SK-N-SH (cell line): ENCODE measurements at regions not wholly inside any gene's neighbourhood (a gene's known extent, or its start where the extent isn't known, plus 50 kb on each side); places are given as distances from the start of the nearest gene placed in this dataset.

ENCODE experiments used
- CHD2 ChIP-seq: fragments of 150-350 bp; IDR thresholded peaks from 2 replicates; pipeline ENCODE4 v1.6.1; 2018; ENCODE audit warnings: low read length; ENCODE audit not compliant: partially characterized antibody
- CTCF ChIP-seq: fragments of 200-600 bp; sonication (generic); IDR thresholded peaks from 2 replicates; pipeline ENCODE4 v1.6.1; 2017; ENCODE audit warnings: antibody characterized with exemption, mild to moderate bottlenecking, moderate library complexity
- ELF1 ChIP-seq: IDR thresholded peaks from 2 replicates; pipeline ENCODE4 v1.4.0; 2012
- EP300 ChIP-seq, 2 experiments: IDR thresholded peaks; 2 replicates each; pipeline versions ENCODE4 v1.4.0 to v1.6.1; 2012; ENCODE audit warnings: borderline replicate concordance in 1 of 2, low read depth in 1 of 2, low read length in 1 of 2
- EZH2phosphoT487 ChIP-seq: fragments of 200-600 bp; sonication (generic); IDR thresholded peaks from 2 replicates; pipeline ENCODE4 v1.6.1; 2017; ENCODE audit warnings: low read depth, mixed run types, mild to moderate bottlenecking, antibody characterized with exemption, moderate library complexity, borderline replicate concordance
- MAX ChIP-seq: IDR thresholded peaks from 2 replicates; pipeline ENCODE4 v1.4.0; 2012; ENCODE audit warnings: low read depth
- POLR2AphosphoS5 ChIP-seq: IDR thresholded peaks from 2 replicates; pipeline ENCODE4 v1.6.1; 2012; ENCODE audit warnings: low read depth, low read length
- REST ChIP-seq: IDR thresholded peaks from 2 replicates; pipeline ENCODE4 v1.6.1; 2012; ENCODE audit warnings: mild to moderate bottlenecking, low read depth, low read length, moderate library complexity
- TAF1 ChIP-seq: IDR thresholded peaks from 2 replicates; pipeline ENCODE4 v1.6.1; 2012; ENCODE audit warnings: low read depth, mild to moderate bottlenecking, low read length, moderate library complexity, borderline replicate concordance
- USF1 ChIP-seq: IDR thresholded peaks from 2 replicates; pipeline ENCODE4 v1.4.0; 2012; ENCODE audit warnings: low read depth, borderline replicate concordance

GRCh38 chr14:34106310-34106709 is 155.4 kb upstream of the EGLN3 start:
- TF ChIP-seq MAX (no peak), CHD2 (no peak), EP300 (IDR thresholded peaks at IDR 0.05; ENCODE audit: borderline replicate concordance in 1 of 2, low read depth in 1 of 2, low read length in 1 of 2) (no peak), POLR2AphosphoS5 (no peak), TAF1 (no peak), USF1 (no peak), REST (no peak), CTCF (no peak), EZH2phosphoT487 (no peak), ELF1 (no peak)
